IMR-90 (cell line): ENCODE measurements at regions not wholly inside any gene's neighbourhood (a gene's known extent, or its start where the extent isn't known, plus 50 kb on each side); places are given as distances from the start of the nearest gene placed in this dataset.

Experiments used
- ATAC-seq: fragments of 200-7000 bp; cut with Tn5 transposase; 2 replicates; pipeline ENCODE4 v1.9.1; 2020; ENCODE audit warnings: low read depth, mild to moderate bottlenecking, moderate library complexity
- BruUV-seq: library from RNA; stranded (reverse); fragments of 400-500 nt; replicated peaks from 2 replicates; lab custom pipeline; 2021; lab: Mats Ljungman, UMichigan
- CTCF ChIA-PET: fragments of 300-600 bp; formaldehyde crosslinking; extraction: SDS; loops from one replicate; lab custom pipeline; 2021; ENCODE audit warnings: antibody characterized with exemption; lab: Yijun Ruan, JAX
- POLR2A ChIA-PET: fragments of 300-600 bp; sonication (Branson Sonifier 250); formaldehyde crosslinking; loops from one replicate; lab custom pipeline; 2022; ENCODE audit warnings: antibody characterized with exemption; ENCODE audit not compliant: unreplicated experiment; lab: Charles Lee
- DNase-seq: peaks from one replicate; pipeline ENCODE4 v3.0.0; 2013
- H2AFZ ChIP-seq: replicated peaks from 2 replicates; pipeline ENCODE3; 2013; ENCODE audit warnings: low read length, mild to moderate bottlenecking; ENCODE audit not compliant: poor library complexity
- H2AK5ac ChIP-seq: 2 replicates; pipeline ENCODE4 v1.6.1; 2013; ENCODE audit warnings: low read depth, low read length, inconsistent platforms
- H2AK9ac ChIP-seq: replicated peaks from 2 replicates; pipeline ENCODE3; 2013; ENCODE audit warnings: mild to moderate bottlenecking, low read depth, low read length, moderate library complexity; ENCODE audit not compliant: poor library complexity
- H2BK120ac ChIP-seq: 2 replicates; pipeline ENCODE4 v1.6.1; 2013; ENCODE audit warnings: low read depth, low read length, inconsistent platforms
- H2BK15ac ChIP-seq: 3 replicates; pipeline ENCODE4 v1.6.1; 2013; ENCODE audit warnings: low read depth, low read length, inconsistent platforms
- H2BK20ac ChIP-seq: 2 replicates; pipeline ENCODE4 v1.6.1; 2013; ENCODE audit warnings: low read depth, mild to moderate bottlenecking, inconsistent platforms, low read length, moderate library complexity
- H2BK5ac ChIP-seq: 2 replicates; pipeline ENCODE4 v1.6.1; 2013; ENCODE audit warnings: mild to moderate bottlenecking, low read depth, low read length, inconsistent platforms; ENCODE audit not compliant: poor library complexity, severe bottlenecking
- H3K14ac ChIP-seq: replicated peaks from 2 replicates; pipeline ENCODE4 v1.6.1; 2013; ENCODE audit warnings: low read depth, low read length, inconsistent platforms
- H3K18ac ChIP-seq: 2 replicates; pipeline ENCODE4 v1.6.1; 2013; ENCODE audit warnings: low read depth, low read length, control low read depth
- H3K23ac ChIP-seq: 2 replicates; pipeline ENCODE4 v1.6.1; 2013; ENCODE audit warnings: low read depth, low read length, inconsistent platforms
- H3K27ac ChIP-seq: 2 replicates; pipeline ENCODE4 v1.5.1; 2013; ENCODE audit warnings: mild to moderate bottlenecking, control low read depth, low read length; ENCODE audit not compliant: insufficient read depth
- H3K27me3 ChIP-seq: 2 replicates; pipeline ENCODE4 v1.6.1; 2013; ENCODE audit warnings: low read length; ENCODE audit not compliant: control insufficient read depth, insufficient read depth
- H3K36me3 ChIP-seq: 2 replicates; pipeline ENCODE4 v1.6.1; 2013; ENCODE audit warnings: low read length, mixed read lengths; ENCODE audit not compliant: control insufficient read depth, insufficient read depth
- H3K4ac ChIP-seq: 2 replicates; pipeline ENCODE4 v1.6.1; 2013; ENCODE audit warnings: low read depth, low read length, inconsistent platforms
- H3K4me1 ChIP-seq: 2 replicates; pipeline ENCODE4 v1.6.1; 2013; ENCODE audit warnings: low read length, mixed read lengths; ENCODE audit not compliant: control insufficient read depth, insufficient read depth
- H3K4me2 ChIP-seq: 2 replicates; pipeline ENCODE4 v1.6.1; 2013; ENCODE audit warnings: low read depth, mild to moderate bottlenecking, control low read depth, low read length, moderate library complexity
- H3K4me3 ChIP-seq: 2 replicates; pipeline ENCODE4 v1.5.1; 2013; ENCODE audit warnings: low read depth, mild to moderate bottlenecking, control low read depth, low read length, moderate library complexity; ENCODE audit not compliant: insufficient read depth
- H3K56ac ChIP-seq: 2 replicates; pipeline ENCODE4 v1.6.1; 2013; ENCODE audit warnings: low read length, inconsistent platforms; ENCODE audit not compliant: insufficient read depth; ENCODE audit errors: extremely low read depth
- H3K79me1 ChIP-seq, 2 experiments: 2 replicates each; pipeline ENCODE4 v1.6.1; 2013; ENCODE audit warnings: low read length in 2 of 2, inconsistent platforms in 1 of 2, low read depth in 1 of 2
- H3K9ac ChIP-seq: 2 replicates; pipeline ENCODE4 v1.6.1; 2013; ENCODE audit warnings: low read depth, low read length, control low read depth
- H3K9me1 ChIP-seq: 2 replicates; pipeline ENCODE4 v1.6.1; 2013; ENCODE audit warnings: low read length, inconsistent platforms; ENCODE audit not compliant: insufficient read depth
- H3K9me3 ChIP-seq: 2 replicates; pipeline ENCODE4 v1.6.1; 2013; ENCODE audit warnings: low read length; ENCODE audit not compliant: control insufficient read depth, insufficient read depth
- H4K20me1 ChIP-seq: 2 replicates; pipeline ENCODE4 v1.6.1; 2013; ENCODE audit warnings: low read length, inconsistent platforms; ENCODE audit not compliant: insufficient read depth
- H4K5ac ChIP-seq: 2 replicates; pipeline ENCODE4 v1.6.1; 2013; ENCODE audit warnings: mild to moderate bottlenecking, low read depth, low read length, control low read depth
- H4K8ac ChIP-seq, 2 experiments: 2 replicates each; pipeline ENCODE4 v1.6.1; 2013; ENCODE audit warnings: low read depth in 2 of 2, low read length in 2 of 2, control low read depth in 1 of 2, inconsistent platforms in 1 of 2
- H4K91ac ChIP-seq: 2 replicates; pipeline ENCODE4 v1.6.1; 2013; ENCODE audit warnings: low read depth, low read length, inconsistent platforms; ENCODE audit not compliant: insufficient read depth
- POLR2A ChIP-seq: IDR thresholded peaks from 2 replicates; pipeline ENCODE4 v1.6.1; 2012; ENCODE audit warnings: mild to moderate bottlenecking, low read depth, low read length
- WGBS, 2 experiments: methylation state at CpG; one replicate each; pipeline versions ENCODE4 v1.1.5 to v1.1.7; 2013; ENCODE audit warnings: missing lambda C conversion rate in 2 of 2; ENCODE audit not compliant: insufficient read length in 1 of 2; ENCODE audit errors: extremely low coverage in 2 of 2; 5-methylcytosine and 5-hydroxymethylcytosine counted together
- dilution Hi-C: fragments of 300-500 bp; cut with HindIII; formaldehyde crosslinking; loops from one replicate; pipeline ENCODE4 v1.14.3; 2018; ENCODE audit warnings: low sequenced_read_pairs; ENCODE audit not compliant: unreplicated experiment
- in situ Hi-C: fragments of 300-500 bp; cut with MboI; formaldehyde crosslinking; loops from 3 replicates; pipeline ENCODE4 v1.14.3; 2019; ENCODE audit warnings: low sequenced_read_pairs, inconsistent platforms, mixed read lengths
- intact Hi-C: fragments of 100-400 bp; cut with micrococcal nuclease; formaldehyde crosslinking; loops from 2 replicates; pipeline ENCODE4 v1.10.0; 2022

DNA sequence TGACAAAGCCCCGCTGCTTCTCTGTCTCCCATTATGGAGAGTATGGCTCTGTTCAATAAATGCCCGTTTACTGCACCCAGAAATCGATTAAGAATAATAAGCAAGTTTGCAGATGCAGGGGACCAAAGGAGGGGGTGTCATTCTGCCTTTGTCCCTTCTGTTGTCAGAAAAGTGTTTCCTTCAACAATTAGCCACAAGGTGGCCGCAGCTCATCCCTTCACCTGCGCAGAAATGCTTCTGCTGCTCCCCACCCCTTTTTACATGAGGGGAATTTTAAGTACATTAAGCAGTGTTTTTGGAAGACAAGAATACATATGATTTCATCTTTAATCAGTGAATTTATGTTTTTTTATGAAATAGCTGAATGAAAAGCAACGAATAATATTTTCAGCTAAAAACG lies 175.6 kb upstream of the ARX start:
- Histone ChIP-seq H3K9me3 (no peaks in the 10 kb centered on the region), H3K4me3 (no peak overlapping the region), H2AK9ac (no peak overlapping the region), H3K56ac (no peak overlapping the region), H4K8ac (no peak overlapping the region), H3K27ac (no peak overlapping the region), H4K5ac (no peak overlapping the region), H3K36me3 (no peaks in the 10 kb centered on the region), H3K9ac (no peak overlapping the region), H2BK5ac (no peak overlapping the region), H2AFZ (no peak overlapping the region), H3K9me1 (no peaks in the 10 kb centered on the region), H3K4me1 (no peaks in the 10 kb centered on the region), H3K18ac (no peak overlapping the region), H4K91ac (no peak overlapping the region), H2BK120ac (no peak overlapping the region), H3K27me3 (no peaks in the 10 kb centered on the region), H4K20me1 (no peaks in the 10 kb centered on the region), H3K4me2 (no peak overlapping the region), H3K79me1 (no peaks in the 10 kb centered on the region), H2BK15ac (no peak overlapping the region), H3K23ac (no peak overlapping the region), H3K14ac (no peak overlapping the region), H2AK5ac (no peak overlapping the region), H3K4ac (no peak overlapping the region), H2BK20ac (no peak overlapping the region)
- no peak for TF ChIP-seq POLR2A
- CTCF ChIA-PET = no interaction called here
- dilution Hi-C loops (no loop called here), in situ Hi-C loops (no loop called here), intact Hi-C loops (no loop called here)
- BruUV-seq = no TSS peak
- DNase-seq = no peak
- no CpG with 5 or more reads among the region's 7 CpGs for WGBS, 2 experiments
- POLR2A ChIA-PET = no interaction called here
- ATAC-seq = no peak
